ENCODE measurements at regions not wholly inside any gene's neighbourhood (a gene's known extent, or its start where the extent isn't known, plus 50 kb on each side); places are given as distances from the start of the nearest gene placed in this dataset.
"Not testable (repeated sequence)": the region's sequence is repeated elsewhere in the genome, so short reads cannot be mapped to it uniquely, and the experiment has no call there.

DNA sequence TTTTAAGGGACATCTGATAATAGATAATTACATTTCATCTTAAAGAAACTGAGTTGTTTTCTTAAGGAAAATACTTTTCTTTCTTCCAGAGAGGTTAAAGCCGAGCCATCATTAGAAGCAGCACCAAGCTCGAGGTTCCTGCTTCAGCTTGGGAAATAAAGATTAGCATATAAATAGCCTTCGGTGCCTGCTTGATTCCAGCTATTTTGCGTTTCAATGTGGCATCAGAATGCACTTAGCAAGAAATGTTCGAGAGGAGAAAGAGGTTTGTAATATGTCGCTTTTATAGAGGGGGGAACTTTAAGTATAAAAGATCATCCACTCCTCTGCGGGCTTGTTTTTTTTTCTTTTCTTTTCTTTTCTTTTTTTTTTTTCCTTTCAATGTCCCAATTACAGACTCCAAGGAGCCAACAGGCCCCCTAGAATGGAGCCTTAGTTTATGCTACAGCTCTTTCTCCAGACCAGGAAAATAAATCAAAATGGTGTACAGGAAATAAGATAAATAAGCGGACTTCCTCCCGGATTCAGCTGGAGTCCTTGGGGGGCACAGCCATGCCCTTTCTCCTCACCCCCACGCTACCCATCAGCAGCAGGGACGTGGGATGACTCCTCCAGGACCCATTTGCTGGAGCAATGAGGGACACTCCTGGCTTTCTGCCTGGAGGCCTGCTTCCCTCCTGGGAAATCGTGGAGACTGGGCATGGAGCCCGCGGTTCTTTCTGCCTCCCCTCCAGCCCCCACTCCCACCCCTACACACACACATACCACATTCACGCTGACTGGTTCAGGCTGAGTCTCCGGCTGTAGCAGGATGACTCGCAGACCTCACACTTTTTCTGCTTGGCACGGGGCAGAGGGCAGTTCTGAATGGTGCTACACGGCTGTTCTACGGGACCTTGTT is 131.6 kb downstream of the RRAGC start:
- Histone ChIP-seq H3K4me1 (peaks cover 8 to 86% (median 48%) of the 10 kb centered on the region in 3 donors), H3K27ac (peak overlapping the region; percentile 59 to 74 (median 67)), H3K4me3 (peak overlapping the region; percentile 20 to 54 (median 23)), H3K9me3 (no peaks in the 10 kb centered on the region), H3K36me3 (no peaks in the 10 kb centered on the region), H3K27me3 (peaks cover 0 to 15% (median 0%) of the 10 kb centered on the region in 4 donors)
- no peak for TF ChIP-seq POLR2A (IDR thresholded peaks at IDR 0.05)
- TF ChIP-seq CTCF (IDR thresholded peaks at IDR 0.05) = no peak
- intact Hi-C loops (cut with DNase I) = no loop called here
- DNase-seq = no peak
- WGBS, 2 donors = 22 to 36% methylated on average over 11 to 18 of the region's 20 CpGs

DNA sequence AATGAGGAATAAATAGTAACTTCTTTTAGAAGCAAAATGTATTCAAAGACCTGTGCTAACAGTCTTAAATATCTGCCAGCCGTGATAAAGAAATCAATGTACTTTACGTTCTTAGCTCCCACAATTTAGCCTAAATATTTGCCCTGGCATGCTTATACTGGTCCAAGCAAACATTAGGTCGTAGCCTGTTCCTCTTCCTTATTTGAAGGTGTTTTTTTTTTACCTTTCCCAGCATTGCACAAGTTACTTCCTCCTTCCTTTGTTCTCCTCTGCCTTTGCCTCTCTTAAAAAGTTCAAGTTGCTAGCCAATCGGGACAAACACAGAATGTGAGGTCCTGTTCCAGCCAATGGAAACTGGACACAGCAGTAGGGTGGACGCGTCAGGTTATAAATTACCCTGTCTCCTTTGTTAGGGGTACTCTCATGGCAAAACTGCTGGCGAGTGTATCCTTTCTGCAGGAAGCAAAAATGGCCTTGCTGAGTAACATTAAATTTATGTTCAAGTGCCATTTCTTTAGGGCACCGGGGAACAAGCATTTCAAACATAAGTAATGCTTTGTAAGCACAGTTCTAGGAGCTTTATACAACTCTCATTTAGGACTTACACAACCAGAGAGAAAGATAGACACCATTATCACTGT is 134.1 kb downstream of the RRAGC start:
- H3K36me3 ChIP-seq; H3K9me3 ChIP-seq; H3K27me3 ChIP-seq; intact Hi-C loops (cut with DNase I); DNase-seq: not testable (repeated sequence)
- H3K4me1 ChIP-seq = peaks cover 4 to 61% (median 40%) of the 10 kb centered on the region in 3 donors
- H3K27ac ChIP-seq = peak overlapping the region; percentile 44 to 72 (median 55)
- peak overlapping the region in 1 of 4 donors; percentile 8 for H3K4me3 ChIP-seq
- WGBS, 2 donors = 50 to 73% methylated on average over 7 to 8 of the region's 8 CpGs

DNA sequence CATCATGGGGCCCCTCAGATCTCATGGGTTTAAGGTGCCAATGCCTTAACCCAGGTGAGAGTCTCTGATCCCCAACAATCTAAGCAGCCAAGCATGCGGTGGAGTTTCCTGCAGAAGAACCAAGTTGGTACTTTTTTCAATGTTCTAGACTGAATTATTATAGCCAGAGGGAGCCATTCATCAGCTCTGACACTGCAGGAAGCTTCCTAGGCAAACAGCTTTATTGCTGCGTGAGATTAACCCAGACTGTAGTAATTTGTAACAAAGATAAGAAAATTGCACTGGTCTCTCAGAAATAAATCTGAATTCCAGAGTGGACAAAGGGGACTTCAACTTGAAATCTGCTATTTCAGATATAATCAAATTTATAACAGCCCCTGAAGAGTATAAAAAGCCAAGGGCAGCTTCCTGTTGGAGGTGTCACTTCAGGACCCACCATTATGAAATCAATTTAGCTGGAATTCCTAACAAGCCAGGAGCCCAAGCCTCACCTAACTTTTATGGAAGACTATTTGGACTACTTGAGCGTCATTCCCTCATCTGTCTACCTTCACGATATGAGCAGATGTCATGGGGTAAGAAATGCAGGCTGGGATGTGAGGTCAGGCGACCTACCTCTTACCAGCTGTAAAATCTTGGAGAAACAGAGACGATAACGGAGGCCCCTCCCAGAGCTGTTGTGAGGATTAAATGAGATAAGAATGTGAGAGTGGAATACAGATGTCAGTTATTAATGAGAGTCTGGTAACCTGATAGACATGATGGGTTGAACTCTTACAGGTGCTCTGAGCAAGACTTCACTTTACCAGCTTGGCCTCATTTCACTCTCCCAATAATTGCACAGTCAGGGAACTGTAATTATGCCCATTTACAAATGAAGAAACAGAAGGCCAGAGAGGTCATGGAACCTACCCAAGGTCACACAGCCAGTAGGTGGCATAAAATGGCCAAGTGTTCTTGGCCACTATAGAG is 135.1 kb downstream of the RRAGC start:
- Histone ChIP-seq H3K4me1 (peaks cover 0 to 51% (median 33%) of the 10 kb centered on the region in 3 donors), H3K36me3 (no peaks in the 10 kb centered on the region), H3K27me3 (peaks cover 0 to 8% (median 0%) of the 10 kb centered on the region in 4 donors), H3K9me3 (no peaks in the 10 kb centered on the region), H3K4me3 (peak overlapping the region in 1 of 4 donors; percentile 8), H3K27ac (peak overlapping the region; percentile 9 to 72 (median 55))
- intact Hi-C loops (cut with DNase I) = no loop called here
- TF ChIP-seq CTCF (IDR thresholded peaks at IDR 0.05) = no peak
- TF ChIP-seq POLR2A (IDR thresholded peaks at IDR 0.05) = no peak
- 33 to 41% methylated on average over 6 to 7 of the region's 7 CpGs for WGBS, 2 donors
- no peak for DNase-seq

DNA sequence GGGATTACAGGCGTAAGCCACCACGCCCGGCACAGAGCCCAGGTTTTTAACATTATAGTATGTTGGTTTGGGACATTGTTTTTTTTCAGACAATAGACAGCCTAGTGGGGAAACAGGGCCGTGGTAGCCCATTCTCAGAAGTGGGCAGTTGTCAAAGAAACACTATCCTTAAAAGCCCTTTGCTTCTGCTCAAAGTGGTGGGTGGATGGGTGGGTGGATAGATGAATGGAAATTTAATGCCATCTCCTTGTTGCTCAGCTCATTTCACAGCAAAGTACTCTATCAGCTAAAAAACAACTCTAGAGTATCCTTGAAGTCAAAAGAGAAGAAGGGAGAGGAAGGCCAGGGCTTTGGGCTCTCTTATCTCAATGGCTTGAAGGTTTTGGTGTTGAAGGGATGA is 137.8 kb downstream of the RRAGC start:
- no peak overlapping the region for H3K27ac ChIP-seq
- no peaks in the 10 kb centered on the region for H3K36me3 ChIP-seq
- no peak for DNase-seq
- no peak overlapping the region for H3K4me3 ChIP-seq
- TF ChIP-seq CTCF (IDR thresholded peaks at IDR 0.05) (no peak), POLR2A (IDR thresholded peaks at IDR 0.05) (no peak)
- intact Hi-C loops (cut with DNase I) = no loop called here
- 83 to 84% methylated on average over 3 to 4 of the region's 4 CpGs for WGBS, 2 donors
- H3K9me3 ChIP-seq = no peaks in the 10 kb centered on the region
- H3K27me3 ChIP-seq = peaks cover 0 to 8% (median 0%) of the 10 kb centered on the region in 4 donors
- H3K4me1 ChIP-seq = peaks cover 0 to 29% (median 21%) of the 10 kb centered on the region in 3 donors

GRCh38 chr1:38719880-38720279 is 139.7 kb downstream of the RRAGC start:
- intact Hi-C loops (cut with DNase I) = no loop called here
- peaks cover 0 to 8% (median 0%) of the 10 kb centered on the region in 4 donors for H3K27me3 ChIP-seq
- no peak for TF ChIP-seq POLR2A (IDR thresholded peaks at IDR 0.05)
- TF ChIP-seq CTCF (IDR thresholded peaks at IDR 0.05) = no peak
- no peak overlapping the region for H3K4me3 ChIP-seq
- H3K4me1 ChIP-seq = peaks cover 0 to 13% (median 11%) of the 10 kb centered on the region in 3 donors
- H3K36me3 ChIP-seq = no peaks in the 10 kb centered on the region
- no peak for DNase-seq
- WGBS, 2 donors = 74 to 80% methylated on average over 7 of the region's 7 CpGs
- no peaks in the 10 kb centered on the region for H3K9me3 ChIP-seq
- no peak overlapping the region for H3K27ac ChIP-seq
